Endodermal cell (in vitro differentiated cells): ENCODE measurements at regions not wholly inside any gene's neighbourhood (a gene's known extent, or its start where the extent isn't known, plus 50 kb on each side); places are given as distances from the start of the nearest gene placed in this dataset.

Source experiments
- DNase-seq: peaks from one replicate; pipeline ENCODE4 v3.0.0-alpha.2; 2017
- H3K27ac ChIP-seq: 2 replicates; pipeline ENCODE4 v1.5.1; 2013; ENCODE audit warnings: mild to moderate bottlenecking, low read depth, low read length, moderate library complexity
- H3K27me3 ChIP-seq: 2 replicates; pipeline ENCODE4 v1.6.1; 2013; ENCODE audit warnings: mild to moderate bottlenecking, low read length, moderate library complexity; ENCODE audit not compliant: insufficient read depth, control insufficient read depth, poor library complexity, severe bottlenecking
- H3K36me3 ChIP-seq: 2 replicates; pipeline ENCODE4 v1.7.0; 2013; ENCODE audit warnings: mild to moderate bottlenecking, low read length, moderate library complexity; ENCODE audit not compliant: control insufficient read depth, insufficient read depth
- H3K4me1 ChIP-seq: one replicate; pipeline ENCODE4 v1.7.0; 2013; ENCODE audit warnings: low read length; ENCODE audit not compliant: control insufficient read depth, insufficient read depth
- H3K4me3 ChIP-seq: 2 replicates; pipeline ENCODE4 v1.5.1; 2013; ENCODE audit warnings: mild to moderate bottlenecking, low read length, moderate library complexity
- H3K9ac ChIP-seq: 2 replicates; pipeline ENCODE4 v1.6.1; 2013; ENCODE audit warnings: mild to moderate bottlenecking, low read length, moderate library complexity; ENCODE audit not compliant: poor library complexity, severe bottlenecking; ENCODE audit errors: extremely low read depth
- H3K9me3 ChIP-seq: 2 replicates; pipeline ENCODE4 v1.6.1; 2013; ENCODE audit warnings: mild to moderate bottlenecking, low read length, moderate library complexity; ENCODE audit not compliant: control insufficient read depth
- H3K27ac Mint-ChIP-seq: 2 replicates; pipeline ENCODE4 v1.8.0; 2020; ENCODE audit warnings: mixed read lengths
- H3K27me3 Mint-ChIP-seq: 2 replicates; pipeline ENCODE4 v1.8.0; 2021; ENCODE audit warnings: mild to moderate bottlenecking, mixed read lengths; ENCODE audit not compliant: insufficient read depth
- H3K36me3 Mint-ChIP-seq: 2 replicates; pipeline ENCODE4 v1.8.0; 2020; ENCODE audit warnings: low read depth, mixed read lengths
- H3K4me1 Mint-ChIP-seq: 2 replicates; pipeline ENCODE4 v1.8.0; 2020; ENCODE audit warnings: mixed read lengths
- H3K4me3 Mint-ChIP-seq: 2 replicates; pipeline ENCODE4 v1.8.0; 2020; ENCODE audit warnings: mild to moderate bottlenecking, moderate library complexity, mixed read lengths
- H3K9me3 Mint-ChIP-seq: 2 replicates; pipeline ENCODE4 v1.8.0; 2020; ENCODE audit warnings: mild to moderate bottlenecking, mixed read lengths
- WGBS, 2 experiments: methylation state at CpG; one replicate each; pipeline versions ENCODE4 v1.1.5 to v1.1.7; 2013; ENCODE audit warnings: missing lambda C conversion rate in 2 of 2, mixed read lengths in 1 of 2; ENCODE audit not compliant: insufficient coverage in 1 of 2, insufficient read length in 1 of 2; 5-methylcytosine and 5-hydroxymethylcytosine counted together
- TF ChIP-seq, protein P1 (sequence below): fragments of 200-600 bp; sonication (generic); conservative IDR thresholded peaks from 2 replicates; pipeline ENCODE4 v1.5.0; 2021; ENCODE audit warnings: antibody characterized with exemption, mild to moderate bottlenecking

DNA sequence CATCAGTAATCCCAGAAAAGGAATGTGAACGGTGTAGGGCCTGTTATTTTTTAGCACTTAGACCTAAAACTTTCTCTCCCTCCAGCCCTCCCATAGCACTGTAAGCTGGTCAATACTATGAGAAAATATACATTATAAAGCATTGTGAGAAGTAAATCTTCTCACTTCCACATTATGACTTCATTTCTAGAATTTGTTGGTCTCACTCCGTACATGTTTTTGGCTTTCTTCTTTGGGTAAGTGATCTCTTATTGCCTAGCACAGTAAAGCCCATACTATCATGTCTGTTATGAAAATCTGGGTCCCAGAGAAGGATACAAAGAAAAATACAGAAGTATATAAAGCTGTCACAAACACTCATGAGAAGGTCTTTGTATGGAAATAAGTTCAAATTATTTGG is 1851.1 kb upstream of the IGFBP7 start:
- Histone ChIP-seq H3K27me3 (no peaks in the 10 kb centered on the region), H3K4me1 (peaks cover 4% of the 10 kb centered on the region), H3K9ac (no peak overlapping the region), H3K27ac (no peak overlapping the region), H3K4me3 (no peak overlapping the region), H3K9me3 (no peaks in the 10 kb centered on the region), H3K36me3 (no peaks in the 10 kb centered on the region)
- Mint-ChIP-seq H3K27me3 (no peaks in the 10 kb centered on the region), H3K36me3 (no peaks in the 10 kb centered on the region), H3K9me3 (no peaks in the 10 kb centered on the region), H3K27ac (no peak overlapping the region), H3K4me3 (no peak overlapping the region), H3K4me1 (no peaks in the 10 kb centered on the region)
- 93 to 100% methylated on average over 1 to 2 of the region's 2 CpGs for WGBS, 2 experiments
- TF ChIP-seq, protein P1, sequence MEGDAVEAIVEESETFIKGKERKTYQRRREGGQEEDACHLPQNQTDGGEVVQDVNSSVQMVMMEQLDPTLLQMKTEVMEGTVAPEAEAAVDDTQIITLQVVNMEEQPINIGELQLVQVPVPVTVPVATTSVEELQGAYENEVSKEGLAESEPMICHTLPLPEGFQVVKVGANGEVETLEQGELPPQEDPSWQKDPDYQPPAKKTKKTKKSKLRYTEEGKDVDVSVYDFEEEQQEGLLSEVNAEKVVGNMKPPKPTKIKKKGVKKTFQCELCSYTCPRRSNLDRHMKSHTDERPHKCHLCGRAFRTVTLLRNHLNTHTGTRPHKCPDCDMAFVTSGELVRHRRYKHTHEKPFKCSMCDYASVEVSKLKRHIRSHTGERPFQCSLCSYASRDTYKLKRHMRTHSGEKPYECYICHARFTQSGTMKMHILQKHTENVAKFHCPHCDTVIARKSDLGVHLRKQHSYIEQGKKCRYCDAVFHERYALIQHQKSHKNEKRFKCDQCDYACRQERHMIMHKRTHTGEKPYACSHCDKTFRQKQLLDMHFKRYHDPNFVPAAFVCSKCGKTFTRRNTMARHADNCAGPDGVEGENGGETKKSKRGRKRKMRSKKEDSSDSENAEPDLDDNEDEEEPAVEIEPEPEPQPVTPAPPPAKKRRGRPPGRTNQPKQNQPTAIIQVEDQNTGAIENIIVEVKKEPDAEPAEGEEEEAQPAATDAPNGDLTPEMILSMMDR = no peak
- no peak for DNase-seq

GRCh38 chr4:58961925-58962324 is 1851.7 kb upstream of the IGFBP7 start:
- DNase-seq = no peak
- no peaks in the 10 kb centered on the region for H3K9me3 Mint-ChIP-seq
- no peaks in the 10 kb centered on the region for H3K4me1 Mint-ChIP-seq
- H3K27me3 Mint-ChIP-seq = no peaks in the 10 kb centered on the region
- H3K27ac ChIP-seq = no peak overlapping the region
- no peak overlapping the region for H3K27ac Mint-ChIP-seq
- H3K9me3 ChIP-seq = no peaks in the 10 kb centered on the region
- peaks cover 2% of the 10 kb centered on the region for H3K4me1 ChIP-seq
- H3K4me3 Mint-ChIP-seq = no peak overlapping the region
- no peak overlapping the region for H3K4me3 ChIP-seq
- TF ChIP-seq, protein P1 = no peak
- no peaks in the 10 kb centered on the region for H3K27me3 ChIP-seq
- 44% methylated on average over 2 of the region's 2 CpGs; no CpG with 5 or more reads in 1 of the 2 experiments for WGBS, 2 experiments
- no peaks in the 10 kb centered on the region for H3K36me3 Mint-ChIP-seq
- H3K36me3 ChIP-seq = no peaks in the 10 kb centered on the region
- no peak overlapping the region for H3K9ac ChIP-seq

DNA sequence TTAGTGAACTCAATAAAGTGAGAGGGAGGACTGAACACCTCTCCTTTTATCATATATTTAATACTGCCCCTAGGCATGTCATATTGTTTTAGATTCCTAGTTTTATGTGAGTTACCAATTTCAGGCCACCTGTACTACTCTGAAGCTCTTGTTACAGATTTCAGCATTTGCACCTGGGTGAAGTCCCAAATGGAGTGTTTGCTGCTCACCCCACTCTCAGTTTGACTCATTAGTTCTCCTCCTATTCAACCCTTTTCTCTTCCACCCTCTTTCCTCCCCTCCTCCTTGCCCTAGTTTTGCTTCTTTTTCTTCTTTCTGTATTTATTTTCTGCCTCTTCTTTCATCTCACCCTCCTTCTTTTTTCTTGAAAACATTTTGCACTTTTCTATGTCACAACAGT is 1852.2 kb upstream of the IGFBP7 start:
- no peaks in the 10 kb centered on the region for H3K9me3 Mint-ChIP-seq
- Histone ChIP-seq H3K9ac (no peak overlapping the region), H3K4me1 (no peaks in the 10 kb centered on the region), H3K9me3 (no peaks in the 10 kb centered on the region), H3K4me3 (no peak overlapping the region), H3K27me3 (no peaks in the 10 kb centered on the region), H3K36me3 (no peaks in the 10 kb centered on the region), H3K27ac (no peak overlapping the region)
- no peak overlapping the region for H3K27ac Mint-ChIP-seq
- DNase-seq = no peak
- H3K4me3 Mint-ChIP-seq = no peak overlapping the region
- H3K27me3 Mint-ChIP-seq = no peaks in the 10 kb centered on the region
- no peaks in the 10 kb centered on the region for H3K36me3 Mint-ChIP-seq
- no peaks in the 10 kb centered on the region for H3K4me1 Mint-ChIP-seq
- TF ChIP-seq, protein P1 = no peak
